HG03457 (cell line): ENCODE measurements at regions not wholly inside any gene's neighbourhood (a gene's known extent, or its start where the extent isn't known, plus 50 kb on each side); places are given as distances from the start of the nearest gene placed in this dataset.
A peak's percentile ranks its signal among the peaks of the same experiment; 100 is the strongest.
"Not testable (repeated sequence)": the region's sequence is repeated elsewhere in the genome, so short reads cannot be mapped to it uniquely, and the experiment has no call there.

Experiments used
- ATAC-seq: cut with Tn5 transposase; IDR thresholded peaks from one replicate; pipeline ENCODE4 v1.9.1; 2021; ENCODE audit warnings: moderate number of reproducible peaks; ENCODE audit not compliant: unreplicated experiment

DNA sequence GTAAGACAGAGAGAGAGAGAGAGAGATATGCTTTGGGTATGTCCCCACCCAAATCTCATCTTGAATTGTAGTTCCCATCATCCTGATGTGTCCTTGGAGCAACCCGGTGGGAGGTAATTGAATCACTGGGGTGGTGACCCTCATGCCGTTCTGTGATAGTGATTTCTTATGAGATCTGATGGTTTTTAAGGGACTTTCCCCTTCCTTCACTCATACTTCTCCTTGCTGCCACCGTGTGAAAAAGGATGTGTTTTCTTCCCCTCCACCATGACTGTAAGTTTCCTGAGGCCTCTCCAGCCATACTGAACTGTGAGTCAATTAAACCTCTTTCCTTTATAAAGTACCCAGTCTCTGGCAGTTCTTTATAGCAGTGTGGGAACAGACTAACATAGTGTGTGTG is 60.3 kb downstream of the EOMES start:
- no peak for ATAC-seq

DNA sequence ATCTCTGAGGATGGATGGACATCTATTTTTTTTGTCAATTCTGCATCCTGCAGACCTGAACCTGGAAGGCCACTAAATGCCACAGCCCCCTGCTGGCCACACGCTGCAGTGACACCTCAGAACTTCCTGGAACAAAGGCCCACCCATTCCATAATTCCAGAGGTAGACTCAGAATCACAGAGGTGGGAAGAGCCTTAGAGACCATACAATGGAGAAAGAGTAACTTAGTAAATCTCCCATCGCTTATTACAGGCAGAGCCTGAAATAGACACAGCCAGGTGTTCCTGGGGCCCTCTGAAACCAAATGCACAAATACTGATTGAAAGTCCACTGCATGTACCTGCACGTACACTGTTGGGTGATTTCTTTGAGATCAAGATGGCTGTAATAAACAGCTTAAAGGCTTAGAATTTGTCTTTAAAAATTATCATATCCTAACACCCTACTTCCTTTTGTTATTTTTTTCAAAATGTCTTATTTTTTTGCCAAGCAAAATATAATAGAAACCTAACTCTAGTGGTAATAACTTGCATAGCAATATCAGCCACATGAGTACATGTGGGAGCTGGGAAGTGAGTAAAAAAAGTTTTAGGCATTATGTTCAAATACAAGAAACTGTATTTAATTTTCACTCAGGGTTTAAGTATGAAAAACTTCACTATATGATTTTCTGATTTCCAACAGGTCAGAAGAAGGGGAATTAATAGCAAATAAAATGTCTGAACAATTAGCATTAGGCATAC is 62.7 kb downstream of the EOMES start:
- ATAC-seq: peak; percentile 78

DNA sequence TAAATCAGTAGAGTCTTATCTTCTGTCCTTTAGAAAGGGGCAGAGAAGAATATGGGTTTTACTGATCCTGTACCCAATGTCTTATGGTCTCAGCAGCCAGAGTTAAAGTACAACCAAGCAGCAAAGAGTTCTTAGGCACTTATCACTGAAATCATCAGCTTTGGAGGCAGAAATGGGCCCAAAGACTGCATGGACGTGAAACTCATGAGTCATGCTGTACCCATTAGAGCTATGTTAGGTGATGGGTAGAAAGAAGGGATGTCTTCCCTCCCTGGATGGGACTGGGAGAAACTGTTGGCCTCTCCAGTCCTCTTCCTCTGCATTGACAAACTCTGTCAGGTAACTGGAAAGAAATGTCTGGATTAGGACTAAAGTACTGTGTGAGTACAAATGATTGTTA is 63.4 kb downstream of the EOMES start:
- no peak for ATAC-seq

DNA sequence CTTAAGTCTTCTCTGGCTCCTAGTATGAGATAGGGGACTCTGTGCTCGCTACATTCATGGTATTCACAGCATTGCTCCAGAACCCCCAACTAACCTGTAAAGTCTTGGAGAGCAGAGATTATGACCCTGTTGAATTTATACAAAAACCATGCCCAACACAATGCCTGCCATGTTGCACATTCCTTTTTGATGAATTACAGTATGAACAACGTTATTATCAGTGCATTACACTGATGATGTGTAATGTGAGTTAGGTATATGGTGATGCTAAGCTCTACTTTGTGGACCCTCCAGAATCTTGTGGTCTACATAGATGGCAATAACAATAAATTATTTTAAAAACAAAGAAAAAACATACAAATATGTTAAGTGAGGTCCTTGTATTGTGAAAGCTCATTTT is 64.3 kb downstream of the EOMES start:
- no peak for ATAC-seq

DNA sequence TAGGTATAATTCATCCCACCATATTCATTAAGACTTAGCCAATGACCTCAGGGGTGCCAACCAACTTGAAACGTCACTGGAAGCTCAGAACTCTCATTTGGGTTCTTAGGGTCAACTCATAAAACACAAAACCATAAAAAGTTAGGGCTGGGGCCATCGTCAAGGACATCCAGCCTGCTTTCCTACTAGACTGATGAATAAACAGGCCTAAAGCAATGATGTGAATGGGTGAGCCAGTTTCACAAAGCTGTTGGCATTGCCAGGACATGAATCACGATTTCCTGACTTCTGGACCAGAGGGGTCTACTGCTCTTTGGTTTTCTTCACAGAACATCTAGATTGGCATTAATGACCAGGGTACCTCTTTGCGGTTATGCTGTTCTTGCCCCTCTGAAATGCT is 64.7 kb downstream of the EOMES start:
- ATAC-seq: no peak

DNA sequence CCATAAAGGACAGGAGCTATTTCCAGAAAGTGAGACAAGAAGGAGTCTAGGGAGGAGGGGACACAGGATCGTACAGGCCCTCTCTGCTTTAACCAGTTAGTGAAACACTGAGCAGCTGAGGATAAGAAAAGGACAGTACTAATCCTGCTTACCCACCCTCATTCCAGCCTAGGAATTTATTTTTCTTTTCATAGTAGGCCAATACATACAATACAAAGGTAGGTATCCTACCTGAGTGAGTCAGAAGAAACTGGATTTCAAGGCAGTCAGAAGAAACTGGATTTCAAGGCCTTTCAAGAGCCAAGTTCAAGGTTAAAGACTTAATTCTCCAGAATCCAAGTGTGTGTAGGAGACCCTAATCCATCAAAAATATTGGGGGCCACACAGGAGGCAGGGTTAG is 65.3 kb downstream of the EOMES start:
- ATAC-seq: no peak

DNA sequence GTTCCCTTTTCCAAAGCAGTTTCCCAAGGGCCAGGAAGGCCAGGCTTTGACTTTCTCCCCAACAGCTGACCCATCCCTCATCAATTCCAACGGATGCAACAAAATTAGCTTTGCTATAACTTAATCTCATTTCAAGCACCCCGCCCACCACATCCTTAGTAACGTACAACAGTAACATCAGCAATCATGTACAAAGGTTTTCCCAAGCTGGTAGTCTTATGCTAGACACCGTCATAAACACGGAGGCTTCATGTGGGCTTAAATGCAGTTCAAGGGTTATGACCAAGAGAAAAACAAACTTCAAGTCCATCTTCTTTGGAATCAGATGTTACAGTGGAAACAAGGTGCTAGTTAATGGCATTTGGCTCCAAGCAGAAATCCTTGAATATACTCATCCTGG is 66.6 kb downstream of the EOMES start:
- no peak for ATAC-seq

DNA sequence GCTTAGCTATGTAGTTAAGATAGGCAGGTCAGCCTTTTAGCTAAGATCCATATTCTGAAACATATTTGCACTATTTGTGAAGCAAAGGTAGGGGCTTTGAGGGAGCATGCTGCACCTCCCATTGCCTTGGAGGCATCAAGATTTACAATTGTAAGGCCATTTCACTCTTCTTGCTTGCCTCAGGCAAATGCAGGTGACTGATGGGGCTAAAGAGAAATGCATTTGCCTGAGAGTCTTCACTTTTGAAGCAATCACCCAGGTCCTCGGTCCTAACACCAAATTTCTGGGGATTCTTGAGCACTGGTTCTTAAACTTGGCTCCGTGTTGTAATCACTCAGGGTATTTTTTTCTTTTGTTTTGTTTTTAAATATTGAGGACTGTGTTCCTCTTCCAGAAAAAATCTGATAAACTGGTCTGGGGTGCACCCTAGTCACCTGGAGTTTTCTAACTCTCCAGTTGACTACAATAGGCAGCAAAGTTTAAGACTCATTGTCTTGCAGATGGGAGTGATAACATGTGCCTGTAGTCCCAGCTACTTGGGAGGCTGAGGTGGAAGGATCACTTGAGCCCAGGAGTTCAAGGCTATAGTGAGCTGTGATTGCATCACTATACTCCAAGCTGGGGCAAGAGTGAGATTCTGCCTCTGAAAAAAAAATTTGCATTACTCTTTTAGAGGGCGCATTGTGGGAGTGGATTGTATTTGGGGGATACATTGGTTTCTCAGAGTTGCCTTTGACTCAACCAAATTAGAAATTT is 68.1 kb downstream of the EOMES start:
- no peak for ATAC-seq

DNA sequence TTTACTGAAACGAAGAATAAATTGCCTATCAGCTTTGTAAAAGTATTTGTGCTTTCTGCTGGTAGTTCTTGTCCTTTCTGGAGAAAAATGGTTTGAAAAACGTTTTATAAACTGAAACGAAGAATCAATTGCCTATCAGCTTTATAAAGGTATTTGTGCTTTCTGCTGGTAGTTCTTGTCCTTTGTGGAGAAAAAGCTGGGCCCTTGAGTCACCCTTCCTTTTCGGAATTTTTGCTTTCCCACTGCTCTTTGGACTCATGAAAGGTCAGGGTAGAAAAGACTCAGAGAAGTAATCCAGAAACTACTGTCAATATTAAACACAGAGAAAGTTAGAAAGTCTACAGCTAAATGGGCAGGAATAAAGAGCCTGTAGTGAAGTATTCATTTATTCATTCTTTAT is 72.8 kb downstream of the EOMES start:
- no peak for ATAC-seq

DNA sequence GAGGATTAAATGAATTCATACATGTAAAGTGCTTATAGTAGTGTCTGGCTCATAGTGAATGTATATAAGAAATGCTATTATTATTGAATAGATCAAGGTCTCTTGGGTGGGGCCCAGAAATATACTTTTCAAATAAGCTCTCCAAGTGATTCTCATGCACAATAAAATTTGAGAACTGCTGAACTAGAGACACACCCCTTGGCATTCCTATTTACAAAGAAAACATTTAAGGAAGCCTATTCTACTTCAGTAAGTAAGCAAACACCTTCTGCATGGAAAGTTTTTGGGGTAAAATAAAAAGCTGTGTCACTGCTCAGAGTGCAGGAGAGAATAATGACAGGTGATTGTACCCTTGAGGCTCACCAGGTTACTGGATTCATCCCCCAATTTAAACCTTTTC is 75.2 kb downstream of the EOMES start:
- no peak for ATAC-seq

DNA sequence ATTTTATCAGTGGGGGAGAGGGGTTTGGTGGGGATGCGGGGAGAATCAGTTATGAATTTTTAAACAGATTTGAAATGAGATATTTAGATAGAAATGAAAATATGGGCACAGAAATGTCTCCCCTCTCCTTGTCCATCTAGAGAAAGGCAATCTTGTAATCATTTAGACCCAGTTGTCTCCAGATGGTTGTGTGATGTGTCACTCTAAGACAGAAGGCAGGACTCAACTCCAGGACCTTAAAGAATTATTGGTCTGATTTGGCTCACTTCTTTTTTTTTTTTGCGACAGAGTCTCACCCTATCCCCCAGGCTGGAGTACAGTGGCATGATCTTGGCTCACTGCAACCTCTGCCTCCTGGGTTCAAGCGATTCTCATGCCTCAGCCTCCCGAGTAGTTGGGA is 77.2 kb downstream of the EOMES start:
- ATAC-seq: no peak

DNA sequence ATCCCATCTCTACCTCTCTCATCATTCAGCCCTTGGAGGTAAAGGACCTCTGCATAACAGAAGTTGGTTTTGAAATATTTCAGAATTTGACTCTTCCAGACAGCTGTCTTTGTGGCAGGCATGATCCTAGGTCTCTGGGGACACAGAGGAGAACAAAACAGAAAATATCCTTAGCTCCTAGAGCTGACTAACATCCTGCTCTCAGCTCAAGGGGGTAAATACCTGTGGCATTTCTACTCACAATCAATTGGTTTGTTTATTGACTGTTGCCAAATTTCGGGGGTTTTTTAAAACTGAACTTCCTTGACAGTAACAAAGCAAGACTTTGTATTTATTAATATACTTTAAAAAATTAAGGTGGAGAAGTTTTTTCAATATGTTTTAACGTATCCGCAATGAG is 78.8 kb downstream of the EOMES start:
- ATAC-seq: no peak

DNA sequence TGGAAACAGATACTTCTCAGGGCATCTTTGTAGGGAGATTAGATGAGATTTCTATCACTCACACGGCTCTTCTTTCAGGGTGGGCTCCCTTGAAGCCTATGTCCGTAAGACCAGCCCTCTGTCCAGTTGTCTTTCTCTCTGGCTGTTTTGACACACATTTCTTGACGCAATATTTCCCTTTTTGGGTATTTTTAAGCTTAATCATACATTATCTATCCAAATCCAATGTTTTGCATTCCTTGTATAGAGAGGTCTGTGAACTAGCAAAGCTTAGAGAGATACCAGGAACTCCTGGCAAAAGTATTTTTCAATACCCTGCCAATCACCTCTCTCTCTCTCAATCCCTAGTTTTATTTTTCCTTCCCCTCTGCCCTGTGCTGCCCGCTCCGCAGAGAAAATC is 79.3 kb downstream of the EOMES start:
- ATAC-seq: no peak

DNA sequence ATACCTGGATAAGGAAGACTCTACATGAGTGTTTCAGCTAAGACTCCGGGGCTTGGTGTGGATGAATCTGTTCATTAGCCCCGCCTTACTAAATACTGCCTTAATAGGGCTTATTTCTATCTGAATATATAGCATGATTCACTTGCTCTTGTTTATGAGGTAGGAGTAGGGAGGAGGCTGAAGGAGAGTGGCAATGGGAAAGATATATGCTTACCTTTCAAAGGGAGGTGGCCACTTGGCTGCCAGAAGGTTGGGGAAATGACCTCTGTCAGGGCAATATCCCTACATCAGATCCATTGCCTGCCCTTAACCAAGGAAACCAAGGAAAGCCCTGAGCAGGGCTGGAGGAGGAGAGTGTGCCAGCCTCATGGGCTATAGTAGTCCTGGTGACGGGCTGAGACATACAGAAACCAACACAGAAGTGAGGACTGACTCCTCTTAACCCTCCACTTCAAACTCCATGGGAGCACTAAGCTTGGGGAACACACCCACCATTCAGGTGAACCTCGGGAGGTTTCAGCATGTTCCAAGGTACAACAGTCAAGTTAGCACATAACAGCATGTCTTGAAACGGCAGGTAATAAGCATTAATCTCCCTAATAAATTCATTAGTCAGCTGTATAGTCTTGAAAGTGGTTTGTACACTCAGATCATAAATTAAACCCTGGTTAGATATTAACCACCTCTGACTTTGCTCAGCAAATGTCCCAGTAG is 80.1 kb downstream of the EOMES start:
- no peak for ATAC-seq

DNA sequence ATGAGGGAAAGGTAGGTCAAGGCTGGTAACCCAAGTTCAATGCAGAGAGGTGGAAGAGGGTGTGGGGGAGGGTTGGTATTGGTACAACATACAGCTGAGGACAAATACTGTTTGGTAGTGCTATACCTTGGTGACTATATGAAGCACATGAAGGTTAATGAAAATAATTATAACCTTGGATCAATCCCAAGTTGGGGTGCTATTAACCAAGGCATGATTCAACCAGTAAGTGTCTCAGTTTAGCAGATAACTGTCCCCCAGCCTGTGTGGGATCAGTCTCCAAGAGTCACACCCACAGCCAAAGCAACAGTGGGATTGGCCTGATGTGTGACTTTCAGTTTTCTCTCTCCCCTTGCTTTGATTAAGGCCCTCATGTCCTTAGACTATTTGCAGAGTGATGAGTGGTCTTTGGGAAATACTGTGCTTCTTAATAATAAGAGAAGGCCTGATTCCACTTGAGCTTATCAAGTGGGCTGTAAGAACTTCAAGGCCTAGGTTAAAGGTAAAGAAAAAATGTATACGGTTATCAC is 80.8 kb downstream of the EOMES start:
- no peak for ATAC-seq

DNA sequence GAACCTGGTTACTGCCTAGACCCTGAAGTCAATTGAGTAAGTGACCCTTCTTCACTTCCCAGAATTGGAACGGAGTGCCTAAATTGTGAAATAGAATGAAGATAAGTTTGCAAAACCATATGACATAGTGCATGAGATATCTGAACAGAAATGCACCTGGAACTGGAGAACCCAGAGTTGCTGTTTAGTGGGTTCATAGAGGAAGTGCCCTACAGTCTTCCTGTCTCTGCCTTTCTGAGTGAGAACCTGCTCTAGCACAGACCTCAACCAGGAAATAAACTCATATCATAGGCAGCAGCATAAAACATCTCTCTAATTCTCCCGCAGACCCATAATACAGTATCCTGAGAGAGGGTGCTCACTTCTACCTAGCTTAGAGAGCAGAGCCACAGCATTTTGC is 82.9 kb downstream of the EOMES start:
- ATAC-seq: no peak

DNA sequence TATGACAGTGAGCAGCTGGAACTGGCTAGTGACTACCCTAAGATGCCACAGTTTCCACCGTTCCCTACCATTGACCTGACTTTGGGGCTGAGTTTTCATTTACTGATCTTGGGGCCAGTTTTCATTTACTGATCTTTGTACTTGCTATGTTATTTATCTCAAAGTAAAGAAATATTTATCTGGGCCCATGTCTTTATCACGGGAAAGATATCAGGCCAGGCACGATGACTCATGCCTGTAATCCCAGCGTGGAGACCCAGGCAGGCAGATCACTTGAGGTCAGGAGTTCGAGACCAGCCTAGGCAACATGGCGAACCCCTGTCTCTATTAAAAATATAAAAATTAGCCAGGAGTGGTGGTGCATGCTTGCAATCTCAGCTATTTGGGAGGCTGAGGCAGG is 83.5 kb downstream of the EOMES start:
- ATAC-seq: no peak

DNA sequence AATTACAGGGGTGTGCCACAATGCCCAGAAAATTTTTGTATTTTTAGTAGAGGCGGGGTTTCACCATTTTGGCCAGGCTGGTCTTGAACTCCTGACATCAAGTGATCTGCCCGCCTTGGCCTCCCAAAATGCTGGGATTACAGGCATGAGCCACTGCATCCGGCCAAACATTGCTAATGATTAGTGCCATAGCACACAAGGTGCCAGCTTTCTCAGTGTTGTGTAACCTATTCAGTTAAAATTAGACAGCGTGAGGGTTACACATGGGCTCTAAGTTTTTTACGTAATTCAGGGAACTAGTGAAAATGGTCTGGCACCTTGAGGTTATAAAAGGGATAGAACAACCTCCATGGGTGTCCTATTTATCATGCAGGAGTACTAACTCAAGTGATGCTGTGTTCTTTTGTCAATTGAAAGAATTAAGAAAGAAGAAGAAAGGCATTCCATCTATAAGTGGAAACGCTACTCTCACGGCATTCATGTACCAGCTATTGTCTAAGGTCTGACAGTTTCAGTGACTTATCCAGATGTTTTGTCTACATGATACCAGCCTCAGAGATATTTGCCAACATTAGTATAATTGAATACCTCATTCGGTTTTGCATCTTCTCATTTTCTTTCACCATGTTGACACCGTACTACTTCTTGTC is 84.7 kb downstream of the EOMES start:
- no peak for ATAC-seq

DNA sequence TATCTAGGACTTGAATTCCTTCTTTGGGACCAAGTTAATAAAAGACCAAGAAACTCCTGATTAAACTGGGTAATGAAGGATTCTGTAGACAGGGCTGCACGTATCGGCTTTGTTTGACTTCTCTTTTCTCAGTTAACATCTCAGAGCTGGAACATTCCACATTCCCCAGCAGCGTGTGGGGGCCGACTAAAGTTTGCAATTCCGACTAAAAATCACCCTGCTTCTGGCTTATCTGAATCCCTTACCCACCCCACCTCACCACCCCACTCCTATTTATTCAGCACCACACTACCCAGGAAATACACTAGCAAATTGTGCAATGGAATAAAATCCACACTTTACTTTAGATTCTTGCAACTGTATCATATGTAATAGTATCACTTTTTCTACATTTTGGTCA is 87.1 kb downstream of the EOMES start:
- ATAC-seq: not testable (repeated sequence)

DNA sequence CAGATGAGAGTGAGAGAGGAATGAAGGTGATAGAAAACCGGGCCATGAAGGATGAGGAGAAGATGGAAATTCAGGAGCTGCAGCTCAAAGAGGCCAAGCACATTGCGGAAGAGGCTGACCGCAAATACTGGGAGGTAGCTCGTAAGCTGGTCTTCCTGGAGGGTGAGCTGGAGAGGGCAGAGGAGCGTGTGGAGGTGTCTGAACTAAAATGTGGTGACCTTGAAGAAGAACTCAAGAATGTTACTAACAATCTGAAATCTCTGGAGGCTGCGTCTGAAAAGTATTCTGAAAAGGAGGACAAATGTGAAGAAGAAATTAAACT is 88.9 kb downstream of the EOMES start:
- peak; percentile 20 for ATAC-seq

DNA sequence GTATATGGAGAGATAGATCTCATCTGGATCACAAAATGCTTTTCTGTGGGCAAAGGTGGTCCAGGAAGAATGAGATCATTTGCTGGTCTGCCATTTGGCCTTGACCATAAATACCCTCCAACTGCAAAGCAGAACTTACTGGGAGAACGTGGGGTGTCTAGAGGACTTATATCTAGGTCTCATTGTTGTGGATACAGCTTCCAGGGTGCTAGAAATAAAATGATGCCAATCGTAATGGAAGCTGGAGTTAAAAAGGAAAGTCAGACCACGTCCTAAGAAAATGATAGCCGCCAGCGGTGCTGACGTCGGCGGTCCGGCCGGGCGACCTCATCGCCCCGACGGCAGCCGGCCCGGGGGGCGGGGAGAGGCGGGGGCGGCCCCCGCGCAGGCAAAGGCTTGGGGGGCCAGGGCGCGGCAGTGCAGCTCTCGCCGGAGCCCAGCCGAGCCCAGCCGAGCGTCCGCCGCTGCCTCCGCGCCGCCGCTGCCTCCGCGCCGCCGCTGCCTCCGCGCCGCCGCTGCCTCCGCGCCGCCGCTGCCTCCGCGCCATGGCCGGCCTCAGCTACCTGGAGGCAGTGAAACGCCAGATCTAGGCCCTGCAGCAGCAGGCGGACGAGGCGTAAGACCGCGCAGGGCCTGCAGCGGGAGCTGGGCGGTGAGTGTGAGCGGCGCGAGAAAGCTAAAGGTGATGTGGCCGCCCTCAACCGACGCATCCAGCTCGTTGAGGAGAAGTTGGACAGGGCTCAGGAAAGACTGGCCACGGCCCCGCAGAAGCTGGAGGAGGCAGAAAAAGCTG is 89.5 kb downstream of the EOMES start:
- ATAC-seq: peak; percentile 85
